NCI-H146 (cell line): ENCODE measurements at regions not wholly inside any gene's neighbourhood (a gene's known extent, or its start where the extent isn't known, plus 50 kb on each side); places are given as distances from the start of the nearest gene placed in this dataset.

ENCODE experiments used
- DNase-seq: peaks from one replicate; lab custom pipeline; 2025; lab: John Stamatoyannopoulos, UW

GRCh38 chr1:234732671-234733390 is 122.9 kb upstream of the IRF2BP2 start:
- DNase-seq, result no peak

DNA sequence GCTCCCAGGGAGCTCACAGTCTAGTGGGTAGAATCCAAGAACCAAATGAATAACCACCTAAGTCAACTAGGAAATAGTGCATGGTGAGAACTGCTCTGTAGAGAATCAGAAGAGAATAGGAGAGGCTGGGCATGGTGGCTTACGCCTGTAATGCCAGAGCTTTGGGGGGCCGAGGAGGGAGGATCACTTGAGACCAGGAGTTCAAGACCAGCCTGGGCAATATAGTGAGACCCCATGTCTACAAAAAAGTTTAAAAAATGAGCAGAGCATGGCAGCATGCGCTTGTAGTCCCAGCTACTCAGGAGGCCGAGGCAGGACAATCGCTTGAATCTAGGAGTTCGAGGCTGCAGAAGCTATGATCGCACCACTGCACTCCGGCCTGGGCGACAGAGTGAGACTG is 122.3 kb upstream of the IRF2BP2 start:
- no peak for DNase-seq

DNA sequence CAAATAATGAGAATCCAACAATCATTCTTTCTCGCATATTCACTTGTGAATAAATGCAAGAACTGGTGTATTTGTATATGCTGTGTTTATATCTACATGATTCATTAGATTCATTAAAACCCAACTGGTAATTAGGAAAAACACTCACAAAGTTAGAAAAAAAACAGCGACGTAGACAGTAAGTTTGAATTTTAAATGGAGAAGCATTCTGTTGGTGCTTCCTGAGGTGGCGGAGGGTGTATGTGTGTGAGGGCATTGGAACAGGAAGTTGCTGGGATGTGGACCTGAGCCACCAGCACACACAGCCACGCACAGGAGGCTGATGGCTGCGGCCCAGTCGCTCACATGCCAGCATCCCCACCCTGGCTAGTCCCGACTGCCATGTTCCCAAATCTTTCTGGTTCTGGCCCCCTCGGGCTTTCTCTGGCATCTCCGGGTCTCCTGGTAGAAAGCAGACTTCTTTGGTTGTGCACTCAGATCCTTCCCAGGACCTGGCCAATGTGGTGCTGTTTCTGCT is 121.6 kb upstream of the IRF2BP2 start:
- no peak for DNase-seq

GRCh38 chr1:234730770-234731568 is 121.0 kb upstream of the IRF2BP2 start:
- DNase-seq, result no peak

DNA sequence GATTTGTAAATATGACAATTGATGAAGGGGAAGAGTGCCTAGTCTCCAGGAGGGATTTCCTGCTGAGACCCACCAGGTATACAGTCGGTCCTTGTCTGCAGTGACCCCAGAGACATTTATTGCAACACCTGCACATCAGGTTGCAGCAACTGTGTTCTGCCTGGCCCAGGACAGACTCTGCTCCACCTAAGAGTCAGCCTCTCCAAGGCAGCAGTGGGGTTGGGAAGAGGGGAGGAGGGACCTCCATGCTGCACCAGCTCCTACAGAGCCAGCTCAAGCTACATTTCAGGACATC is 120.4 kb upstream of the IRF2BP2 start:
- no peak for DNase-seq

- DNase-seq, result no peak
Measured at GRCh38 chr1:234729561-234730474, 119.8 kb upstream of the IRF2BP2 start.

GRCh38 chr1:234728740-234729139 is 118.8 kb upstream of the IRF2BP2 start:
- no peak for DNase-seq

GRCh38 chr1:234727018-234727940 is 117.3 kb upstream of the IRF2BP2 start:
- peak; percentile 67 for DNase-seq

GRCh38 chr1:234726359-234726943 is 116.5 kb upstream of the IRF2BP2 start:
- DNase-seq, result peak; percentile 45

DNA sequence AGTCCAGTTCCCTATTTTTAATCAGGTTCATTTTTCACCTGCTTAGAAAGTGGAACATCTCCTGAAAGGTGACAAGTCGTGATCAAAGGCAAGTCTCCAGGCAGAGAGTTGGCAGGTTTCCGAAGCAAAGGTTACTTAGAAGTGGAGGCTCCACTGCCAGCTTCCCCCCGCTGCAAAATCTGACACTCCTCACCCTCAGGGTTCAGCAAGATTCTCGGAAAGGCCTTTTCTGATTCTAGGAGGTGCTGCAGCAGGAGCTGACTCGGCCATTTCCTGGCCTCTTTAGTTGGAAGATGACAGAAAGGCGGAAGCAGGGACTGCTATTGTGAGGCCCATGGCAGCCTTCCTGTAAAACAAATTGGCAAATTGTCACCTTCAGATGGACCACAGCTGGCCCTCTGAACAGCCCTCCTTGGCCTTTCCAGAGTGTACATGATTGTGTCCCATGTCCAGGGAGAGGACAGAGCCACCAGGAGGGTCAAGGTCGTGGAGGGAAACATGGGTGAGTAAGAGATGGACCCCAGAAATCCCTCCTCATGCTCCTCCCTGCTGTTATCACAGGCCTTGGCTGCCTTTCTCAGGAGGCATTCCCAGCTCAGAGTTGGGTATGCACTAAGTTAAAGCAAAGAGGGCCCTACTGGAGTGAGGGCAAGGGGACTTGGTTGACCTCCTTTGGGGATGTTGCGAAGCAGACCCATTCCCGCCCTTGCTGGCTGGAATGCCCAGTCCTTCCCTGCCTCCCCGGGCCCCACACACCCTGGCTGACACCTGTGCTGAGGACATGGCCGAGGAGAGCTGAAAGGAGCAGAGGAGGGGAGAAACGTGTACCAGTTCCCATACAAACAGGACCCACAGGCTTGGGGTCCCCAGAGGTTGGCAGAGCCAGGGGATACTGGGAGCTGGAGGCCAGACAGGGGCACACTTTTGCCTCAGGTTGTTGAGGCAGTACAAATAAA is 115.5 kb upstream of the IRF2BP2 start:
- peak; percentile 45 for DNase-seq

DNA sequence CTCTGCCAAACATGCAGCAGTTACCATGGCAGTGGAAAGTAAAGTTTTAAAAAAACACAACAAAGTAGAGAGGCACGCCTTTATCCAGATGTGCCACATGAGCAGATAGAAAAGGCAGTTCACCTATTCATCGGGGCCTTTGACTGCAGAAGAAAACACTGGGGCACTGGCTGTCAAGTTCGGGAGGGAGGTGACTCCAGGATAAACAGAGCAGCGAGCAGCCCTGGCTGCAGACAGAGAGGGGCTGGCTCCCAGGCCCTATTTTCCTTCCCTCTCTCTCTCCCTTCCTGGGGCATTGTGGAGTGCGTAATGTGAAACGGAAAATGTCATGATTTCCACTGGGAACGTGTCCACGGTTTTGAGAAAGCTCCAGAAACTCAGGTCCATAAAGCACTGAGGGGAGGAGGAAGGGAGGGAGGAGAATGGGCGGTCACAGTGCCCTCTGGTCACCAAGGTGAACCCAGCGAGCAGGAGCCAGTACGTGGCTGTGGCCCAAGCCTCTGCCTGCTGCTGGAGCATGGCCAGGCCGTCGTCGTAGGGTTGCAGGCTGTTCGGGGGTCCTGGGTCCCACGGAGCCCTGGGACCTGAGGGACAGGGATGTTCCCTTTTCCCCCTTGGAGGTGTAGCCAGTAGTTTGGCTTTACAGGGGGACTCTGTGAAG is 114.7 kb upstream of the IRF2BP2 start:
- DNase-seq, result peak; percentile 88

GRCh38 chr1:234722904-234723720 is 113.1 kb upstream of the IRF2BP2 start:
- DNase-seq, result peak; percentile 71

DNA sequence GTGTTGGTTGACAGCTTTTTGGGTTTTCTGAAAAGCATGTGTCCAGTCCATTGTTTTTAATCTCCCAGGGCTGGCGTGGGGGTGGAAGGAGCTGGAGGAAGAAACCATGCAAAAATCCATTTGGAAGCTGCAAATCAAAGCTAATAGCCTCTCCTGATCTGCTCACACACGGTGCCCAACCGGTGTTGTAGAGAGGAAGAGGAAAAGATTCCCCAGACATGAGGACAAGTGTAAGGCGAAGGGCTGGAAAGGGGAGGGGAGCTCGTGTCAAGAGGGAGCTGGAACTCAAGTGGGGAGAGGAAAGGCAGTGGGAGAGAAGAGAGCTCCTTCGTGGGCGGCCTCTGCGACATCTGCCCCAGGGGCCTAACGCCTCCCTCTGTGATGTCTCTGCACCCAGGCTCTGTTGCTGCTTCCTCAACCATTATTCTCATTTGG is 112.3 kb upstream of the IRF2BP2 start:
- DNase-seq, result peak; percentile 12

GRCh38 chr1:234721476-234722269 is 111.7 kb upstream of the IRF2BP2 start:
- no peak for DNase-seq

DNA sequence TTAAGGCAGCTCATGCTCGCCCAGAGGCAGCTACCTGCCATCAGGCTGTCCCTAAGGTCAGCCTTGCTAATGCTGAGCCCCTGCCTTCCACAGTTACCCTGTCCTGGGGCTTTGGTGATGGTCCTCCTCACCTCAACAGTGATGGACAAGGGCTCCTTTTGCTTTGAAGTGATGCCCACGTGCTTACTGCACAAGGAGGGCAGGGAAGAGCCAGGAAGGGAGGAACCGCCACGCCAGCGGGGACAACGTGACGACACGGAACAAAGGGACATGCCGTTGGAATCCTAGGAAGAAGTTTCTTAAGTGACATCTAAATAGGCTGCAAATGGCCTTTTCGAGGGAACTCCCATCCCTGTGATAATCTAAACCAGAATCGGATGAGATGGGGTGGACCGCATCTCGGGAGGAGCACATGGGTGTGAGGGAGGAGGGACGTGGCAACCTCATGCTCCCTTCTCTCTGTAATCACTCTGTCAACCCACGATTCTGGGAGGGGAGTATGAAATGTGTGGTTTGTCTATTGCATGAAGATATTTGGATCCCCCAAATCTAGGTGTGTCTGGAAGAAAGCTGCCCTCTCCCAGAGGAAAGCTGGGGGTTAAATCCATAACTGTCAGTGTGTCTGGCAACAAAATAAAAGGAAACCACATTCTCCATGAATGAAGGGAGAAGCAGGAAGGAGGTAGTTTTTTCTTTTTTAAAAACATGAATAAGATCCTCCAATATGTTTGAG is 110.9 kb upstream of the IRF2BP2 start:
- DNase-seq, result no peak

- DNase-seq, result peak; percentile 33
Measured at GRCh38 chr1:234719454-234720251, 109.7 kb upstream of the IRF2BP2 start.
